Activated T-cell treated with anti-CD3 and anti-CD28 coated beads for 48 hours (primary cell): ENCODE measurements at regions not wholly inside any gene's neighbourhood (a gene's known extent, or its start where the extent isn't known, plus 50 kb on each side); places are given as distances from the start of the nearest gene placed in this dataset.

Experiments
- DNase-seq: peaks from one replicate; pipeline ENCODE4 v3.0.0-alpha.2; 2020; ENCODE audit warnings: low read depth

DNA sequence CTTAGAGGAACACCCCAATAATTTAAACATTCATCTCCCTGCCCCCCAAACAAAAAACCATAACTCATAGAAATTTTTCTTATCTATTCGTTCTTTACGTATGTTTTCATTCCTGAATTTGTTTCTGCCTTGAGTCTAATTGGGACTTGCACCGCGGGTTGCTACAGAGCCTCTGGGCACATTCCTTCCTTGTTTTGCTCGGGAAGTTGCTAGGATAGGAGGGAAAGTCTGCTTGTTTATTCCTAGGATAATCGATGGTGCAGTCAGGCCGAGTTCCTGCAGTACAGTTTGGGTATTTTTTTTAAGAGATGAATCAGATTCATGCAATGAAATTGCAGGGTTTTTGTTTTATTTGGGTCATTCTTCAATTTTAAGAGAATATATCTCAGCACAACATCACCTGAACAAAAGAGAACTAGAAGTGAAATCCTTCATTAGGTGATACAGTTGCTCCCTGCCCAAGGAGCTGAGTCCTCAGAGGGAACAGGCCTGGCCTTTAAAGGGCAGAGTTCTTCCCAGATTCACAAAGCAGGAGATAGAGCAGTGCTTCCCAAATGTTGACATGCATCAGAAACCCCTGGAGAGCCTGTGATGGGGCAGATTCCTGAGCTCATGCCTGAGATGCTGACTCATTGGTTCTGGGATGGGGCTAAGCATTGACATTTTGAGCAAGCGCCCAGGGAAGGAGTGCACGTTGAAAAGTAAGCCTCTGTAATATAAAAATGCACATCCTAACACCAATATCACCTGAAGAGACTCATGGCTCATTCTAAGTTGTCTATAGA is 114.9 kb upstream of the FAM9B start:
- DNase-seq = no peak

DNA sequence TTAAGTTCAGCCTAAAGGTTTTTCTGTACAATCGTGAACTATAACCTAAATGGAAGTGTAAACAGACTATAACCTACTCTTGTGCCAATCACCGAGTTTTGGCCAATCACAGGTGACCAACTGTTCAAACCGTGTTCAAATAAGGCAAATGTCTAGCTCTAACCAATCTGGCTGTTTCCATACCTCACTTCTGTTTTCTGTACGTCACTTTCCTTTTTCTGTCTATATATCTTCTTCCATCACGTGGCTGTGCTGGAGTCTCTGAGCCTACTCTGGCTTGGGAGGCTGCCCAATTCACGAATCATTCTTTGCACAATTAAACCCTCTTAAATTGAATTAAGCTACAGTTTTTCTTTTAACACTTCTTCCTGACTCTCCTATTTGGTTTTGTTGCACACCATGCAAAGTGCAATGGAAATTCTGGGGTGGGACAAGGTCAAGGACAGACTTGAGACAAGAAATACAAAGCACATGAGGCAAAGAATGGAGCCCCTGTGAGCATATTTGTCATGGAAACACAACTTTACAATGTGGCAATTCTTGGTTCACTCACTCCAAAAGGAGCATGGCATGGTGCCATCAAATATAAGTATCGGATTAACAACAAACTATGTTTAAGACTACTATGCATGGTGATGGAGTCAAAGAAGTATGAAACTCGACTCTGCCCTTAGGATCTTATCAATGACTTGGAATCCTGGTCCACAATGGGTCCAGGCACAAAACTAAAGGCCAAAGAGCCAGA is 115.7 kb upstream of the FAM9B start:
- DNase-seq = no peak

DNA sequence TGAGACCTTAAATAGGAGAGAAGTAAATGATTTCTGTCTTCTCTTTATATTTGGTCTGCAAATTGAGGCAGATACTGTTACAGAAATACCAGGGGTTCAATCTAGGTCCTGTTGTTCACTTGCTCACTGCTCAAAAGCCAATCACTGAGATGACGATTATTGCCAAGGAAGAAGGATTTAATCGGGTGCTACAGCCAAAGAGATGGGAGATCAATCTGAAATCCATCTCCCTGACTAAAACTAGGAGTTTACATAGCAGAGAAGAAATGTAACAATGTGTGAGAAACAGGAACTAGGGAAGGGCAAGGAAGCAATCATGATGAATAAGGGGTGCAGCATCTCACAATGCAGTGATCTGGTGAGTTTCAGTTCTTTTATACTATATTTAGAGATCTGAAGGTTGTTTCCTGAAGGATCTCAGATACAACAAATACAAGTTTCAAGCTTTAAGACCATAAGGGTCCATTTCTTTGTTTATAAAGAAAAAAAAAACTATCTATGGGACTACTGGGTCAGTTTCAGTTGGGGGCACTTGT is 117.9 kb upstream of the FAM9B start:
- DNase-seq = no peak

DNA sequence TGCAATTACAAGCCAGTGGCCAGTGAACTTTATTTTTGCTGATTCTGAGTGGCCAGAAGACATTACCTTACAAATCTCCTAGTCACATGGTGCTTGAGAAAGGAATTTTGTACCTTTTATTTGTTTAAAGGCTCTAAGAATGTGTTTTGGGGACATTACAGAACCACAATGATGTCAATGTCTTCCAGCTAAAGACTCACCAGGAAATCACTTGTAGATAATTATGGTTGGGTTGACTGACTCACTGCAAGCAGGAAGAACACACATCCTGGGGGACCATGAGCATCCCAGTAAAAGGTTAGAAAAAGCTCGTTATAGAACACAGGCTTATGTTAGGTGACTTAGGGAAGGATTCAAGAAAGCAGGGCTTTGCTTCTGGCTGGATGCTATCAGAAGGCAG is 119.4 kb upstream of the FAM9B start:
- DNase-seq = no peak

DNA sequence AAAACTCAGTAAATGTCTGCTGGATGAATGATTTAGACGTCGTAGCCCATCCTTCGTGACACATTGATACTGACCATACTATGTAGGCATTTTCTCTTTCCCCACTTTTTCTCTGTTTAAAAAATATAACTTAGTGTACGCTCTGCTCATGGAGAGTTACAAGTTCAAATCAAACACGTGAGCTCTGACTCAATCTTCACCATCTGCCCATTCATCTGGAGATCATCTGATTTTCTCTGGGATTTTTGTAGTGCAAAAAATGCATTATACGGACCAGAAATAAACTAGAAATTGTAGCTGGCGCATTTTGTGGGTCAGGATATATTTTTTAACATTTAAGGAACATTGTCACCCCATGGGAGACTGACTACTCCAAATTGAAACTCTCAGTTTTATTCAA is 124.7 kb upstream of the FAM9B start:
- no peak for DNase-seq

DNA sequence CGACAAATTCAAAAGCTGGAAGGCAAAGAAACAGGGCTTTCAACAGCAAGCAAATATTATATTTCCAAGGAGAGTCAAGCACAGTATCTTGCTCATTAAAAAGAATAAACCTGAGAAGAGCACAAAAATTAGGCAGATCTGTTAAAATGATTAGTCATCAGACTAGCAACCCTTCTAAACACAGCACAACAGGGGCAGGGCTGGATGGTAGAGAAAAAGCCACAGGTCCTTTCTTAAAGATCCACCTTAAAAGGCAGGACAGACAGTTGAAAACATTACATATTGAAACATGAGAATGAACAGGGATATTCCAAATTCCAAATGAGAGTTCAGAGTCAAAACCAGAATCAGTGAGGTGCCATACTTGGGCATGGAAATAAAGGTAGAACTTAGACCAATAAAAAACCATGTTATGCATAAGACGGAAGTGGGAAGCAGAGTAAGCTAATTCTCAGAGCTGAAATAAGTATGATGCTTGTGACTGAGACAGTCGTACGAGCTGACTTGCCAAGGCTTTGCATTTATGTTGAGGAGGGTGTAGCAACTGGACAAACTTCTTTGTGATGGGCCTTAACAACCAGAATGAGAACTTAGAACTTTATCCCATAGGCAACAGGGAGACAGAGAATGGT is 126.9 kb upstream of the FAM9B start:
- no peak for DNase-seq

DNA sequence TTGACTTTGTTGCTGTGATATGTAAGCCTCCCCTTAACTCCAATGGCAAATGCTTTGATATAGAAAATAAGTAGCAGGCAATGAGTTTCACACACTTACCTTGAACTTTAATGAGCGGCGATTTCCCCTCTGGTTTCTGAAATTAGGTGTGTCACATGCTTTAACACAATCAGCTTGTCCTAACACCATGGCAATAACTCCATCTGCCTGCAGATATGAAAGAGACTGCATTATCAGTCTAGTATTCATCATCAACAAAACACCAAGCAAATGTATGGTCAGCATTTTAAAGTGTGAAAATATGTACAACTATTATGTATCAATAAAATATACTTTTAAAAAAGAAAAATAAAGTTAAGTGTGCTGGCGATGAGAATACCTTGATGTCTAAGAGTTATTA is 128.8 kb upstream of the FAM9B start:
- DNase-seq = no peak

DNA sequence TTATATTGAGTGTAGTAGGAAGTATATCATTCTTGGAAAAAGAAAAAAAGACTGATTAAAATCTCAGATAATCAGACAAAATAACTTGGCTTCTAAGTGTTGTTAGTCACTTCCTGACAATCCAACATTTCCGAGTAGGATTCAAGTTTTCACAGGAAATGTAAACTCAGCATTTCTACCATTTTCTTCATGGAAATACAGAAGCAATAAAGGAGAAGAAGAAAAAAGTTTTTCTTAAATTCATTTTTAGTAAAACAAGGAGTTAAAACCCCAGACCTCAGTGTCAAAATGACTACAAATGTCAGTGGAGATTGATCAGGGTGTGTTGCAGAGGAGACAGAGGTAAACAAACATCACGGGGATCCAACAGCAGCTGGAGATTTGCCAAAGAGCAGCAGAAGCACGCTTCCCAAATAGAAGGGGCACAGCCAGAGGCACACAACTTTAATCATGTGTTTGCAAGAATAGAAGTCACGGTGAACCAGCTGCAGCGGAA is 129.3 kb upstream of the FAM9B start:
- no peak for DNase-seq

DNA sequence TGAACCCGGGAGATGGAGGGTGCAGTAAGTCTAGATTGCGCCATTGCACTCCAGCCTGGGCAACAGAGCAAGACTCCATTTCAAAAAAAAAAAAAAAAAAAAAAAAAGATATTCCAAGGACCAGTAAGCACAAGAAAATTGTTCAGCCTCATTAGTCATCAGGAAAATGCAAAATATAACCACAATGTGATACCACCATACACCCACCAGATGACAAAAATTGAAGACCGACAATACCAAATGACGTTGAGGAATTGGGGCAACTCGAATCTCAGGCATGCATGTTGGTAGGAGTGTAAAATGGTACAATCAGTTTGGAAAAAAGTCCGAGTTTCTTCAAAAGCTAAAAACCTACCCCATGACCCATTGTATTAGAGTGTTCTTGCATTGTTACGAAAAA is 130.2 kb upstream of the FAM9B start:
- DNase-seq = no peak

DNA sequence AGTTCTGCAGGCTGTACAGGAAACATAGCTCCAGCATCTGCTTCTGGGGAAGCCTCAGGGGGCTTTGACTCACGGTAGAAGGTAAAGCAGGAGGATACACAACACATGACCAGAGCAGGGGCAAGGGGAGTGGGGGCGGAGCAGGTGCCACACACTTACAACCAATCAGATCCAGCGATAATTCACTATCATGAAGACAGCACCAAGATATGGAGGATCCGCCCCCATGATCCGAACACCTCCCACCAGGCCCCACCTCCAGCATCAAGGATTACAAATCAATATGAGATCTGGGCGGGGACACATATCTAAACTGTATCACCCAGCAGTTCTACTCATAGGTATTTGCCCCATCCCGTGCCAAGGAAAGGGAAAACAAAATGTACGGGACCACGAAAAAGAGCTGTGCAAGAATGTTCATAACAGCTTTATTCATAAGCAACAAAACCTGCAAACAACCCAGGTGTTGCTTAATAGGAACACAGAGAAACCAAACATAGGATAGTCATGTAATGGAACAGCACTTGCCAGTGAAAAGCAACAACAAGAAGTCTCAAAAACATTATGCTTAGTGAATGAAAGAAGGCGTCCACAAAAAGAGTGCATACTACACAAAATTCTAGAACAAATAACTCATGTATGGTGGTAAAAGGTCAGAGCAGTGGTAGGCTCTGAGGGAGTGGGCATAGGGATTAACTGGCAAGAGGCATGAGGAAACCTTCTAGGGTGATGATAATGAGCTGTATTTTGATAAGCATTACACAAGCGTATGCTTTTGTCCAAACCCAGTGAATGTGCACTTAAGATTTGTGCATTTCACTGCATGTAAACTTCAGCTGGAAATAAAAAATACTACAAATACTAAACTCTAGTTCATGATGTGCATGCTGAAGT is 130.9 kb upstream of the FAM9B start:
- DNase-seq = no peak

DNA sequence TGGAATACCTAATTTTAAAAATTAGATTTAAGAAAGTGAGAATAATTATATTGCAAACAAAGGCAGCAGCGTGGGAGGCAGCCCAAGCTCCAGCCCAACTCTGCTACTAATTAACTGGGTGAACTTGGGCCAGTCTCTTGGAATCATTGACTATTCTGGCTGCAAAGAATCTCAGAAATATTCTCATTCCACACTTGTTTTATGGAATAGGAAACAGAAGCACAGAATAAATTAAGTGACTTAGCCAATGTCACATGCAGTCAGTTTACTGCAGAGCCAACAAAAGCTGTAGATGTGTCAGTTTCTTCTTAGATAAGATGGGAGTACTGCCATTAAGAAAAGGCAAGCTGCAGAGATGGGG is 132.6 kb upstream of the FAM9B start:
- no peak for DNase-seq

DNA sequence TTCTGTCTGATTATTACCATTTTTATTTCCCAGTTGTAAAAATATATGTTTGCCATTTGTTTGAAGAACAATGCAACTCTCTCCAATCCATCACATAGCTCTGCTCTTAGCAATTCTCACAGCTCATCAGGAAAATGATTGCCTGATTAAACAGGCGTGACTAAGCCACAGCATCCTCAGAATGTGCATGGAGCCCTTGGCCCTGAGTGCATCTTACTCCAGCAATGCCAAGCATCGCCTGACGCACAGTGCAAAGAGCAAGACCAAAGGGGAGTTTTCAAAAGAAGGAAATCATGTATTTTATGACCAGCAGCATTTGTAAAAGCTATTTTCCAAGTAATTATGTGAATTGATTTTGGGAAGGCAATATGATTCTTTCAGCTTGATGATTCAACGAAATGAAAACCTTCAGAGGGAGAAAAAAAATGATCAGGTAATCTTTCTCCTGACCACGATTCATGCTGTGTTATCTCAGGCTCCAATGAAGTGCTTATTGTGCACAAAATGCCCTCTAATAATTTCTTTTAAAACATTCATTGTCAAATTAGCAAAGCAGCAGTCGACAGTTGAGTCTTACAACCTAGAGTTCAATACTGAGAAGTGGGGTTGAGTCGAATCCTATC is 138.0 kb upstream of the FAM9B start:
- DNase-seq = no peak

DNA sequence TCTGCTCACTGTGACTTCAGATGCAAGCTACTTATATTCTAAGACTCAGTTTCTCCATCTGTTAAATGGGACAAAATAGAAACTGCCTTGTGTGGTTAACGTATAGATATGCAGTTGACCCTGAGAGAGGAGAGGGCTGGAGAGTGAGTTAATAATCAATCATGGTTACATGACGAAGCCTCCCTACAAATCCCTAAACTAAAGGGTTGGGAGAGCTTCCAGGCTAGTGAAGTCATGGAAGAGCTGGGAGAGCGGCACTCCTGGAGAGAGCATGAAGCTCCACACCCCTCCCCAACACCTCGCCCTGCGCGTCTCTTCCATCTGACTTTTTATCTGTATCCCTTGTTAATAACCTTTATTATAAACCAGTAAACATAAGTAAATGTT is 138.5 kb upstream of the FAM9B start:
- no peak for DNase-seq

DNA sequence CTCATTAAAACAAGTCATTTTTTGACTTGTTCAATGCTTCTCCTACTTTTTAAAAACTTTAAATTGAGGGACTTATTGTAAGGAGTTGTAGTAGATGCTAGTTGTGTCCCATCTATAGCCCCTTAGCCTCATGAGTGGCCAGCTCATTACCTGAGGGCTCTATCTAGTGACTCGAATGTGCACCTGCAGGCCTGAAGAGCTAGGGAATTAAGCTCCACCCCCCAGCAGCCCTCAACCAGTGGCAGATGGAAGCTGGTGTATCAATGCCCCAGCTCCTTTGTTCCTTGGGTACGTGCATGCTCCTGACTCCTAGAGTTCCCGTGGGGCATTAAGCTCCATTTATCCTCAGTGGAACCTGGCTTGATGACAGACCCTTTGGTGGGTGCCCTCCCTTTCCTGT is 146.7 kb upstream of the FAM9B start:
- no peak for DNase-seq

DNA sequence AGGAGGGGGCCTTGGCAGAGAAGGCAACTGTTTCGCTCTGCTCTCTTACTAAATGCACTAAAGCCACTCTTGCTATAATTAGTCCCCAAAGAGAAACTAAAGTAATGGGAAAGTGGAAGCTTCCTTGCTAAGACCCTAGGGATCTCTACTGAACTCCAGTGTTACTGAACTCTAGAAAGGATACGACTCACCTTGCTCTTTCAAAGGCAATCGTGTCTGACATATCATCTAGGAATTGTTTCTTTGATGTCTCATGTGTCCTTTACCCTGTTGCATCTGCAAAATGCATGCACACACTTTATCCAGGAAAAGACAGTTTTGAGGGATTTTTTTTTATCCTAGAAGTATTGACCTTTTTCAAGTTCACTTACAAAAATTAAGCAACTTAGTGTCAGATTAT is 148.1 kb upstream of the FAM9B start:
- no peak for DNase-seq

DNA sequence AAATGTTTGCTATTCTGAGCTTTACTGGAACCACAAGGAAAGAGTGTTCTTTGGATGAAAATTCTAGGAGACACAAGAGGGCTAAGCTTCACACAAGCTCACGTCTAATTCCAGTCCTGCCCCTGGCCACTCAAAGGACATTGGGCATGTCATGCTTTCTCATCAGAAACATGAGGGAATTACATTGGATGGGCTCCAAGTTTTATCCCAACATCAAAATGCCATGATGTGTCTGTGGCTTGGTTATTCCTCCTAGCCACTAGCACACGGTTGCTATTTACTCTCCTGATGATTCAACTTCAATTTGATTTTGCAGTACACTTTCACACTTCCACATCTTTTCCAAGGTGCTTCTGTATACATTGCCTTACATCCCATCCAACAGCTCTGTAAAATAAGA is 149.6 kb upstream of the FAM9B start:
- DNase-seq = no peak

DNA sequence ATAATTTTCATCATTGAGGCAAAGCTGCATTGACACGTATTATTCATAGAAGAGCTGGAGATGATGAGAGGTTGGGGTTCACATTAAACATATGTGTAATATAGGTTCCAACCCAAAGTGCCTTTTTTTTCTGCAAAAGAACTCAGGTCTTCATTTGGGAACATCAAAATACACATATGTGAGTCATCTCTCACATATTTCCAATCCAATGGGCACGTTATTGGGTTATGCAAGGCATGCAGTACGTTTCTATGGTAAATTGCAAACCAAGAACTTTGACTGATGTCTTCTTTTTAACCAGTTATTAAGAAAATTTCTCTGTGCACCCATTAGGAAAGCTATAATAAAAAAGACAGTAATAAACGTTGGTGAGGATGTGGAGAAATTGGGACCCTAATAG is 150.3 kb upstream of the FAM9B start:
- no peak for DNase-seq

DNA sequence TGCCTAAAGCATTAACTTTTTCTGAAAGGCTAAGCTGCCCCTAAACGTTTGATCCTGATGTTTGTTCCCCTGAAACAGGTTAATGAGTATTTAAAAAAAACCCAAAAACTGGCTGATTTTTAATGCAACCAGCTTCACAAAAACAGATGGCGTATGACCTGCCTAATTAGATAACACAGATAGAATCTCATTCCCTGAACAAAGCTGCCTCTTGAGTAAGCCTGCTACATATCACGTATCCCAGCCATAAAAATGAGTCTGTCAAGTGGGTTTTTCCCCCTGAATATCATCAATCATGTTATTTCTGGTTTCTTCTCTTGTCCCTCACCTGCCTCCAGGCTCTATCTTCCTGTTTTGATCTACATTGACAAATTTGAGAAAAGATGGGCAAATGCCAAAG is 154.2 kb upstream of the FAM9B start:
- DNase-seq = no peak

DNA sequence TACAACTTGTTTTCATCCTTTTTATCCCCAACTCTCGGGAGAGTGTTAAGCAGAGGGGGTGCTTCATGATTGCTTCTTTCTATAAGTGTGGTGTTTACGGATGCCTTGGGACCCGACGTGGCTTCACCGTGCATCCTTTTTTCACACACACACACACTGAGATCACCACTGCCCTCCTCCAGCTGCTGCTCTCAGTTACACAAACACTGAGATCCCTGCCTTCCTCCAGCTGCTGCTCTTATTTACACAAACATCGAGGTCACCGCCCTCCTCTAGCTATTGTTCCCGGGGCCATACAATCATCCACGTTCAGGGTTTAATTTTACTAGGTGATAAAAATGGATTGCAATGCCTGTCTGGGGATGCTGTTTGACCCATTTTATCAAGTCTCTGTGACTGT is 155.4 kb upstream of the FAM9B start:
- no peak for DNase-seq

DNA sequence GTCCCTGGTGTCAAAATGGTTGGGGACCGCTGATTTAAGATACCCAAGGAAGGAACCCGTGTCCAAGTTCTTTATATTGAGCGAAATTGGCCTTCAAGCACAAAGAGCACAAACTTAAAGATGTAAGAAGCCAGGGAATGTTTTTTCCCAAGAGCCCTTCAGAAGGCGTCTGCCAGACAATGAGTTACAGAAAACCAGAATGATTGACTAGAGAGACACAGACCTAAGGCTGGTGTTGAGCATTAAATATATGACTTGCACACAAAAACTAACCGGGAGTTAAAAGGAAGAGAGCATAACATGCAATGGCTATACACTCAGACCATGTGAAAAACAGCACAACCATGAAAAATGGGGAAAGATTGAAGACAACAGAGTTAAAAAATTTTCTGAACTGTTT is 157.5 kb upstream of the FAM9B start:
- no peak for DNase-seq

DNA sequence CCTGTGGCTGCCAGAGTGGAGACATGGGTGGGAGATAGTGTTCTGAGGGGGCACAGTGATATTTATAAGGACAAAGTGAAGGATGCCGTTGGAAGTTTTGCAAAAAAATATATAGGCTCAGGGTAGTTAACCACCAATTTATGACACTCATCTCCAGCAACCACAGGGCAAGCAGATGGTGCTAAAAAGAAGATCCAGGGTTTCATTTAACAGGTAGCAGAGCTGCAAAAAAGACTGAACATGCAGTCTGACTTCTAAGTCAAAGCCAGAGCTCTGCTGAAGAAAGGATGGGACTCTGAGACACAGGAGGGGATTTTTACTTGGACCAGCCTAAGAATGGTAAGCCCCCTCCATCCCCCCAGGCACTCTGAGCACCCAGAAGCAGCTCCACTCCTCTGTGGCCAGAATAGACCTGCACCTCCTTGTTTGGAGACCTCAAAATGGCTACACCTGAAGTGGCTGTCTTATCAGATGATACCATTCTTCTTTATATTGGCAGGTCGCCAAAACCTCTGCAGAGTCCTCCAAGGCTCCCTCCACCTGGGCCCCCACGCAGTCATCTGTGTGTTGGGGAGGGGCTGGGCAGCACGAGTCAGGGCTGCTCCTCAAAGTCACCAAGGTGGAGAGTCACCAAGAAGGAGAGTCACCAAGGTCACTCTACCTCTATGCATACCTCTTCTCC is 161.4 kb upstream of the FAM9B start:
- no peak for DNase-seq
